Suppressor macrophage (primary cell): ENCODE measurements at regions not wholly inside any gene's neighbourhood (a gene's known extent, or its start where the extent isn't known, plus 50 kb on each side); places are given as distances from the start of the nearest gene placed in this dataset.

ENCODE experiments used
- DNase-seq, 4 experiments: peaks; one replicate each; pipeline ENCODE4 v3.0.0-alpha.2; 2020 to 2022

- DNase-seq, result peak in 2 of 4 experiments; percentile 22 to 38
Measured at GRCh38 chr5:74422671-74423070, 217.9 kb downstream of the ENC1 start.

- DNase-seq, result no peak
Measured at GRCh38 chr5:74422030-74422429, 218.5 kb downstream of the ENC1 start.

- DNase-seq, result peak in 2 of 4 experiments; percentile 57 to 63
Measured at GRCh38 chr5:74421377-74421776, 219.2 kb downstream of the ENC1 start.

- no peak for DNase-seq
Measured at GRCh38 chr5:74420947-74421346, 219.6 kb downstream of the ENC1 start.

GRCh38 chr5:74420220-74420619, 220.3 kb downstream of the ENC1 start:
- no peak for DNase-seq

- DNase-seq, result no peak
Measured at GRCh38 chr5:74419468-74419867, 221.1 kb downstream of the ENC1 start.

- DNase-seq, result no peak
Measured at GRCh38 chr5:74418709-74419108, 221.8 kb downstream of the ENC1 start.

GRCh38 chr5:74418261-74418660, 222.3 kb downstream of the ENC1 start:
- no peak for DNase-seq

- DNase-seq, result no peak
Measured at GRCh38 chr5:74415695-74416102, 224.8 kb downstream of the ENC1 start.

- no peak for DNase-seq
Measured at GRCh38 chr5:74414228-74414627, 226.3 kb downstream of the ENC1 start.

GRCh38 chr5:74413403-74414048, 227.0 kb downstream of the ENC1 start:
- DNase-seq, result no peak

- no peak for DNase-seq
Measured at GRCh38 chr5:74412066-74412465, 228.5 kb downstream of the ENC1 start.

- no peak for DNase-seq
Measured at GRCh38 chr5:74409712-74410111, 230.8 kb downstream of the ENC1 start.

- DNase-seq, result no peak
Measured at GRCh38 chr5:74409166-74409706, 231.3 kb downstream of the ENC1 start.

GRCh38 chr5:74408150-74409043, 232.1 kb downstream of the ENC1 start:
- DNase-seq, result peak in 1 of 4 experiments; percentile 58

- DNase-seq, result no peak
Measured at GRCh38 chr5:74407701-74408100, 232.8 kb downstream of the ENC1 start.

GRCh38 chr5:74406844-74407243, 233.7 kb downstream of the ENC1 start:
- DNase-seq, result no peak

GRCh38 chr5:74405593-74405992, 234.9 kb downstream of the ENC1 start:
- no peak for DNase-seq

- DNase-seq, result no peak
Measured at GRCh38 chr5:74404574-74405508, 235.7 kb downstream of the ENC1 start.

- no peak for DNase-seq
Measured at GRCh38 chr5:74403771-74404170, 236.8 kb downstream of the ENC1 start.

GRCh38 chr5:74402553-74402952, 238.0 kb downstream of the ENC1 start:
- DNase-seq, result peak; percentile 79 to 95 (median 90)

GRCh38 chr5:74401946-74402320, 238.6 kb downstream of the ENC1 start:
- DNase-seq, result peak in 2 of 4 experiments; percentile 27 to 32
